ENCODE measurements at regions not wholly inside any gene's neighbourhood (a gene's known extent, or its start where the extent isn't known, plus 50 kb on each side); places are given as distances from the start of the nearest gene placed in this dataset.

DNA sequence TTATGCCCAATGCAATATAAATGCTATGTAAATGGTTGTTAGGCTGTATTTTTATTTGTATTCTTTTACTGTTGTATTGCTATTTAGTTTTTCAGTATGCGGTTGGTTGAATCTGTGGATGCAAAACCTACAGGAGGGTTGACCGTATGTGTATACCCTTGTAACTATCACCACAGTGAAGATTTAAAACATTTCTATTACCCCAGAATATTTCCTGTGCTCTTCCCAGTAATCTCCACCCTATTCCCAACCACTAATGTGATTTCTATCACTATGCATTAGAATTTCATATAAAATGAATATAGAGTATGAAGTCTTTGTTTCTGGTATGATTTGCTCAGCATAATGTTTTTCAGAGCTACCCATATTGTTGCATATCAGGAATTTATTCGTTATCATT lies 705.0 kb downstream of the MECOM start:
- no peak for FAIRE-seq

DNA sequence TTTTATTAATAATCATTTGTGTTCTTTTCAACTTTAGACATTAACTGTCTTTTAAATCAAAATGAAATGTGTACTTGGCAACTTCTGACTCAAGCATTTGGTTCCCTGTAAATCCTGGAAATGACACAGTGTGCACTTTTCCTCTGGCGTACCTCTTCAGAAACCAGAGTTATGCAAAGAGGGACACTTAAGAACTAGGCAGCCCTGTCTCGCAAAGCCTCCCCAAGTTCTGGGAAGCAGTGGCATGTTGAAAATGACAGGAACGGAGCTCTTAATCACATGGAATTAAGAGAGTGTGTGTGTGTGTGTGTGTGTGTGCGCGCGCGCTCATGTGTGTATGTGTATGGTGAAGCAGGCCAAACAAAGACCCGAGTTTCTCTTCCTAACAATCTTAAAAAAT lies 707.4 kb downstream of the MECOM start:
- no peak for FAIRE-seq
- dilution Hi-C loops (cut with MboI; ENCODE audit: extremely low pct_ligation_motif_present, low sequenced_read_pairs), result no loop called here
- Histone ChIP-seq H3K36me3 (ENCODE audit: control insufficient read depth in 2 of 2, extremely low read depth in 1 of 2, insufficient read depth in 2 of 2, low read length in 2 of 2) (no peaks in the 10 kb centered on the region), H3K9me1 (ENCODE audit: control insufficient read depth, extremely low read depth, insufficient read depth, low read length) (no peaks in the 10 kb centered on the region), H3K4me1 (ENCODE audit: control insufficient read depth, extremely low read depth, insufficient read depth, low read length) (peaks cover 13% of the 10 kb centered on the region), H3K79me2 (ENCODE audit: control insufficient read depth, insufficient read depth, low read length) (no peaks in the 10 kb centered on the region), H3K4me2 (ENCODE audit: control insufficient read depth, extremely low read depth, insufficient read depth, low read depth, low read length) (no peak overlapping the region), H3K4me3 (ENCODE audit: control insufficient read depth in 2 of 3, extremely low read depth in 1 of 3, insufficient read depth in 2 of 3, low read depth in 1 of 3, low read length in 3 of 3) (no peak overlapping the region), H4K20me1 (ENCODE audit: control insufficient read depth, extremely low read depth, insufficient read depth, low read length) (no peaks in the 10 kb centered on the region), H3K9me3 (ENCODE audit: control insufficient read depth, low read depth, low read length) (no peaks in the 10 kb centered on the region), H3K27ac (ENCODE audit: control insufficient read depth, insufficient read depth, low read length) (no peak overlapping the region), H3K27me3 (ENCODE audit: control insufficient read depth, extremely low read depth, insufficient read depth, low read length) (no peaks in the 10 kb centered on the region), H2AFZ (ENCODE audit: control insufficient read depth, low read length) (no peak overlapping the region), H3K9ac (ENCODE audit: control insufficient read depth, extremely low read depth, insufficient read depth, low read length) (no peak overlapping the region)
- TF ChIP-seq, protein P1, sequence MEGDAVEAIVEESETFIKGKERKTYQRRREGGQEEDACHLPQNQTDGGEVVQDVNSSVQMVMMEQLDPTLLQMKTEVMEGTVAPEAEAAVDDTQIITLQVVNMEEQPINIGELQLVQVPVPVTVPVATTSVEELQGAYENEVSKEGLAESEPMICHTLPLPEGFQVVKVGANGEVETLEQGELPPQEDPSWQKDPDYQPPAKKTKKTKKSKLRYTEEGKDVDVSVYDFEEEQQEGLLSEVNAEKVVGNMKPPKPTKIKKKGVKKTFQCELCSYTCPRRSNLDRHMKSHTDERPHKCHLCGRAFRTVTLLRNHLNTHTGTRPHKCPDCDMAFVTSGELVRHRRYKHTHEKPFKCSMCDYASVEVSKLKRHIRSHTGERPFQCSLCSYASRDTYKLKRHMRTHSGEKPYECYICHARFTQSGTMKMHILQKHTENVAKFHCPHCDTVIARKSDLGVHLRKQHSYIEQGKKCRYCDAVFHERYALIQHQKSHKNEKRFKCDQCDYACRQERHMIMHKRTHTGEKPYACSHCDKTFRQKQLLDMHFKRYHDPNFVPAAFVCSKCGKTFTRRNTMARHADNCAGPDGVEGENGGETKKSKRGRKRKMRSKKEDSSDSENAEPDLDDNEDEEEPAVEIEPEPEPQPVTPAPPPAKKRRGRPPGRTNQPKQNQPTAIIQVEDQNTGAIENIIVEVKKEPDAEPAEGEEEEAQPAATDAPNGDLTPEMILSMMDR (optimal IDR thresholded peaks at IDR 0.05 in 1 of 3, IDR thresholded peaks at IDR 0.05 in 1 of 3, conservative IDR thresholded peaks at IDR 0.05 in 1 of 3; ENCODE audit: extremely low read depth in 1 of 3, insufficient read depth in 2 of 3, low read length in 3 of 3), result no peak
- TF ChIP-seq EZH2 (IDR thresholded peaks at IDR 0.05; ENCODE audit: low read length), result no peak
- no peak for DNase-seq (ENCODE audit: low read depth, low spot score)

More for the DNA sequence above, 705.0 kb downstream of the MECOM start:
- no peak for DNase-seq (ENCODE audit: low read depth, low spot score)
- H4K20me1 ChIP-seq (ENCODE audit: control insufficient read depth, extremely low read depth, insufficient read depth, low read length), result no peaks in the 10 kb centered on the region
- no peak overlapping the region for H2AFZ ChIP-seq (ENCODE audit: control insufficient read depth, low read length)
- H3K9ac ChIP-seq (ENCODE audit: control insufficient read depth, extremely low read depth, insufficient read depth, low read length), result no peak overlapping the region
- H3K9me1 ChIP-seq (ENCODE audit: control insufficient read depth, extremely low read depth, insufficient read depth, low read length), result no peaks in the 10 kb centered on the region
- dilution Hi-C loops (cut with MboI; ENCODE audit: extremely low pct_ligation_motif_present, low sequenced_read_pairs), result no loop called here
- no peak overlapping the region for H3K4me3 ChIP-seq (ENCODE audit: control insufficient read depth in 2 of 3, extremely low read depth in 1 of 3, insufficient read depth in 2 of 3, low read depth in 1 of 3, low read length in 3 of 3)
- H3K9me3 ChIP-seq (ENCODE audit: control insufficient read depth, low read depth, low read length), result no peaks in the 10 kb centered on the region
- H3K36me3 ChIP-seq (ENCODE audit: control insufficient read depth in 2 of 2, extremely low read depth in 1 of 2, insufficient read depth in 2 of 2, low read length in 2 of 2), result no peaks in the 10 kb centered on the region
- H3K4me1 ChIP-seq (ENCODE audit: control insufficient read depth, extremely low read depth, insufficient read depth, low read length), result no peaks in the 10 kb centered on the region
- no peaks in the 10 kb centered on the region for H3K79me2 ChIP-seq (ENCODE audit: control insufficient read depth, insufficient read depth, low read length)
- TF ChIP-seq, protein P1 (optimal IDR thresholded peaks at IDR 0.05 in 1 of 3, IDR thresholded peaks at IDR 0.05 in 1 of 3, conservative IDR thresholded peaks at IDR 0.05 in 1 of 3; ENCODE audit: extremely low read depth in 1 of 3, insufficient read depth in 2 of 3, low read length in 3 of 3), result no peak
- no peak for TF ChIP-seq EZH2 (IDR thresholded peaks at IDR 0.05; ENCODE audit: low read length)
- H3K27ac ChIP-seq (ENCODE audit: control insufficient read depth, insufficient read depth, low read length), result no peak overlapping the region
- no peak overlapping the region for H3K4me2 ChIP-seq (ENCODE audit: control insufficient read depth, extremely low read depth, insufficient read depth, low read depth, low read length)
- no peaks in the 10 kb centered on the region for H3K27me3 ChIP-seq (ENCODE audit: control insufficient read depth, extremely low read depth, insufficient read depth, low read length)

Measured in keratinocyte (primary cell).